ENCODE measurements at regions not wholly inside any gene's neighbourhood (a gene's known extent, or its start where the extent isn't known, plus 50 kb on each side); places are given as distances from the start of the nearest gene placed in this dataset.
A peak's percentile ranks its signal among the peaks of the same experiment; 100 is the strongest.

DNA sequence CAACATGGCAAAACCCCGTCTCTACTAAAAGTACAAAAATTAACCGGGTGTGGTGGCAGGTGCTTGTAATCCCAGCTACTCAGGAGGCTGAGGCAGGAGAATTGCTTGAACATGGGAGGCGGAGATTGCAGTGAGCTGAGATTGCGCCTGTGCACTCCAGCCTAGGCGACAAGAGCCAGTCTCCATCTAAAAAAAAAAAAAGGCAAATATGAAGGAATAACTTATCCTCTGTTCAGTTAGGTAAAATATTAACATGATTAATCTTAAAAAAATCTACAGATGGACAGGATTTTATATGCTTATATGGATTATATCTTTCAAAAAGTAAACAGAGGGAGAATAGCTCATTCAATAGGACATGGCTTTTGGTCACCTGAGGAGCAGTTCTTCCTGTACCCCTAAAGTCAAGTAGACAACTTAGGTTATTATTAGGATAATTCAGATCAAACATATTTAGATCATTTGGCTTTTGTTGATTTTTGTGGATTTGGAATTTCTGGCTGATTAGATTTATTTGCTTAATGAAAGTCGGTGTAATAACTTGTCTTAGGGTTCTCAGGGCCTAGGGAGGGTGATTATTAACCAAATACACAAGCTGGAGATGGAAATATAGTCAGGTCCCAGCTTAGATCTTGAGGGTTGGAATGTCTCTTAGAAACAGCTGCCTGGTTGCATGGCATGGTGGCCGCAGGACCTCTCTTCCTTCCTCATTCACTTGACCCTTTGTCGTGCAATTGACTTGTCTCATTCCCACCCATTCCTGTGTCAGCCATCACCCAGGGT lies 82.1 kb upstream of the ONECUT1 start:
- intact Hi-C loops (cut with DNase I) = no loop called here
- TF ChIP-seq CTCF (IDR thresholded peaks at IDR 0.05) (no peak), POLR2A (IDR thresholded peaks at IDR 0.05) (no peak)

GRCh38 chr15:52870015-52870414 lies 79.9 kb upstream of the ONECUT1 start:
- H3K4me3 ChIP-seq = no peak overlapping the region
- WGBS, 2 donors = 88 to 94% methylated on average over 3 of the region's 3 CpGs
- no peaks in the 10 kb centered on the region for H3K27me3 ChIP-seq
- H3K36me3 ChIP-seq (replicated peaks in 1 of 2; ENCODE audit: insufficient read depth in 1 of 2, low read depth in 2 of 2) = no peaks in the 10 kb centered on the region
- DNase-seq (no peak), ATAC-seq (no peak)
- no peak overlapping the region for H3K27ac ChIP-seq
- TF ChIP-seq CTCF (IDR thresholded peaks at IDR 0.05) (no peak), POLR2A (IDR thresholded peaks at IDR 0.05) (no peak)
- intact Hi-C loops (cut with DNase I) = no loop called here
- peaks cover 29% of the 10 kb centered on the region for H3K4me1 ChIP-seq
- H3K9me3 ChIP-seq = no peaks in the 10 kb centered on the region

More for the DNA sequence above, 82.1 kb upstream of the ONECUT1 start:
- 56% methylated on average over 8 of the region's 8 CpGs for WGBS, 2 donors
- no peak for DNase-seq
- no peaks in the 10 kb centered on the region for H3K36me3 ChIP-seq (replicated peaks in 1 of 2; ENCODE audit: insufficient read depth in 1 of 2, low read depth in 2 of 2)
- no peak overlapping the region for H3K4me3 ChIP-seq
- peak; percentile 30 for ATAC-seq
- no peak overlapping the region for H3K27ac ChIP-seq
- H3K4me1 ChIP-seq = peaks cover 37% of the 10 kb centered on the region
- H3K27me3 ChIP-seq = no peaks in the 10 kb centered on the region
- H3K9me3 ChIP-seq = no peaks in the 10 kb centered on the region

DNA sequence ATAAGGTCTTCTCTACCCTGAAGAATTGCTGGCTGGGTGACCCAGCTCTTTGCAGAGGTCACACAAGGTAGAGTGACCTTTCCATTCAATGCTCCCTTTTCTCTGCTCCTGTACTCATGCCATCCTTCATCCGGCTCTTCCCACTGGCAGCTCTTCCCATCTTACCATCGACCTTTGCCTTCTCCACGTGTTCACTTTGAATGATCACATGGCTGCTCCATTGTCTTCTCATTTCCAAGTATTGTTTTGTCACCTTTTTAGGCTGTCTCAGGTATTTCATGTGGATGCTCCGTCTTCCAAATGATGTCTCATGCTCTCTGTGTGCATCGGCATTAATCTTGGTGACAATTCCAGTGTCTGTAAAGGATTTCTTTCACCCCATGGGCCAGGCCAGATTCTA lies 76.6 kb upstream of the ONECUT1 start:
- no peak overlapping the region for H3K4me3 ChIP-seq
- 87% methylated on average over 5 of the region's 5 CpGs for WGBS, 2 donors
- H3K36me3 ChIP-seq (replicated peaks in 1 of 2; ENCODE audit: insufficient read depth in 1 of 2, low read depth in 2 of 2) = no peaks in the 10 kb centered on the region
- no peaks in the 10 kb centered on the region for H3K9me3 ChIP-seq
- intact Hi-C loops (cut with DNase I) = no loop called here
- no peak overlapping the region for H3K27ac ChIP-seq
- no peak for ATAC-seq
- H3K4me1 ChIP-seq = peaks cover 7% of the 10 kb centered on the region
- no peak for DNase-seq
- TF ChIP-seq CTCF (IDR thresholded peaks at IDR 0.05) (no peak), POLR2A (IDR thresholded peaks at IDR 0.05) (no peak)
- no peaks in the 10 kb centered on the region for H3K27me3 ChIP-seq

DNA sequence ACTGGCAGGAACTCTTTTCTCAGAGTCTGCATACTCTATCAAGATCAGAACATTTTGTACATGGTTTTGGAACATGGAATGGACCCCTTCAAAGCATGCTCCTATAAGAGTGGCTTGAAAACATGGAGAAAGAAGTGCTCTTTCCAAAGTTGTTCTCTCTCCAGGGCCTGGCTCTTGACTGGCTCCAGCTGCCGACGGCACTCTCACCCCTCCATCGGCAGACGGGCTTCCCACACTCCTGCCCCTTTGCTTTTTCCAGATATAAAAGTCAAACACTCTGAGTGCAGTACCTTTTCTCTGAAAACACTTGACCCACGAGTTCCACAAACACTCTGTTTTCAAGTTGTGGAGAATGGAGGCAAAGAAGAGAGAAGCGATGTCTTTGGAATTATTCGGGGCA lies 72.5 kb upstream of the ONECUT1 start:
- no peak overlapping the region for H3K4me3 ChIP-seq
- TF ChIP-seq CTCF (IDR thresholded peaks at IDR 0.05) (no peak), POLR2A (IDR thresholded peaks at IDR 0.05) (no peak)
- H3K27me3 ChIP-seq = no peaks in the 10 kb centered on the region
- WGBS, 2 donors = 86 to 90% methylated on average over 7 of the region's 7 CpGs
- ATAC-seq (no peak), DNase-seq (no peak)
- H3K27ac ChIP-seq = no peak overlapping the region
- no peaks in the 10 kb centered on the region for H3K4me1 ChIP-seq
- H3K36me3 ChIP-seq (replicated peaks in 1 of 2; ENCODE audit: insufficient read depth in 1 of 2, low read depth in 2 of 2) = no peaks in the 10 kb centered on the region
- no peaks in the 10 kb centered on the region for H3K9me3 ChIP-seq
- intact Hi-C loops (cut with DNase I) = no loop called here

- 80 to 89% methylated on average over 9 of the region's 9 CpGs for WGBS, 2 donors
- no peaks in the 10 kb centered on the region for H3K27me3 ChIP-seq
- no peak overlapping the region for H3K27ac ChIP-seq
- no peaks in the 10 kb centered on the region for H3K4me1 ChIP-seq
- H3K9me3 ChIP-seq = no peaks in the 10 kb centered on the region
- H3K36me3 ChIP-seq (replicated peaks in 1 of 2; ENCODE audit: insufficient read depth in 1 of 2, low read depth in 2 of 2) = no peaks in the 10 kb centered on the region
- H3K4me3 ChIP-seq = no peak overlapping the region
- ATAC-seq (no peak), DNase-seq (no peak)
- intact Hi-C loops (cut with DNase I) = no loop called here
- no peak for TF ChIP-seq POLR2A (IDR thresholded peaks at IDR 0.05)
- no peak for TF ChIP-seq CTCF (IDR thresholded peaks at IDR 0.05)
These were observed 68.6 kb upstream of the ONECUT1 start for GRCh38 chr15:52858782-52859176.
